ENCODE measurements at regions not wholly inside any gene's neighbourhood (a gene's known extent, or its start where the extent isn't known, plus 50 kb on each side); places are given as distances from the start of the nearest gene placed in this dataset.
A peak's percentile ranks its signal among the peaks of the same experiment; 100 is the strongest.

- no peak for DNase-seq
Measured at GRCh38 chr18:79609841-79610281, 69.7 kb upstream of the CTDP1 start.

GRCh38 chr18:79610461-79611039 lies 69.1 kb upstream of the CTDP1 start:
- no peak for DNase-seq

GRCh38 chr18:79611040-79611681 lies 68.4 kb upstream of the CTDP1 start:
- peak in 2 of 51 donors; percentile 16 to 17 for DNase-seq

GRCh38 chr18:79612291-79613108 lies 67.1 kb upstream of the CTDP1 start:
- no peak for DNase-seq

- DNase-seq: no peak
Measured at GRCh38 chr18:79613186-79613931, 66.2 kb upstream of the CTDP1 start.

GRCh38 chr18:79614211-79614955 lies 65.2 kb upstream of the CTDP1 start:
- DNase-seq: no peak

GRCh38 chr18:79615091-79615490 lies 64.5 kb upstream of the CTDP1 start:
- DNase-seq: no peak

- no peak for DNase-seq
Measured at GRCh38 chr18:79615586-79615985, 64.0 kb upstream of the CTDP1 start.

- DNase-seq: no peak
Measured at GRCh38 chr18:79616651-79617510, 62.7 kb upstream of the CTDP1 start.

GRCh38 chr18:79617511-79618500 lies 61.8 kb upstream of the CTDP1 start:
- no peak for DNase-seq

- no peak for DNase-seq
Measured at GRCh38 chr18:79620576-79621165, 58.9 kb upstream of the CTDP1 start.

- no peak for DNase-seq
Measured at GRCh38 chr18:79621501-79621900, 58.1 kb upstream of the CTDP1 start.

- DNase-seq: no peak
Measured at GRCh38 chr18:79622004-79622403, 57.6 kb upstream of the CTDP1 start.

GRCh38 chr18:79624356-79625170 lies 55.0 kb upstream of the CTDP1 start:
- no peak for DNase-seq

- no peak for DNase-seq
Measured at GRCh38 chr18:79625195-79625923, 54.2 kb upstream of the CTDP1 start.

GRCh38 chr18:79625924-79626561 lies 53.6 kb upstream of the CTDP1 start:
- no peak for DNase-seq

Data from hypothalamus (tissue), 51 donors.